Liver (tissue), 8 donors: ENCODE measurements at regions not wholly inside any gene's neighbourhood (a gene's known extent, or its start where the extent isn't known, plus 50 kb on each side); places are given as distances from the start of the nearest gene placed in this dataset.

ENCODE experiments used
- DNase-seq: peaks from one replicate; pipeline ENCODE4 v3.0.0-alpha.2; 2017; ENCODE audit warnings: low spot score
- H3K27ac ChIP-seq, 2 donors: one replicate each; pipeline ENCODE4 v1.7.0; 2013; ENCODE audit warnings: inconsistent platforms in 2 of 2, low read length in 2 of 2, control low read depth in 1 of 2, low read depth in 1 of 2, mild to moderate bottlenecking in 1 of 2
- H3K27me3 ChIP-seq, 4 donors: one replicate each; pipeline versions ENCODE4 v1.6.1 to v1.7.0; 2013; ENCODE audit warnings: low read length in 3 of 4, inconsistent platforms in 1 of 4, mild to moderate bottlenecking in 1 of 4, moderate library complexity in 1 of 4; ENCODE audit not compliant: control insufficient read depth in 4 of 4, insufficient read depth in 4 of 4
- H3K36me3 ChIP-seq, 4 donors: one replicate each; pipeline versions ENCODE4 v1.6.1 to v1.7.0; 2013; ENCODE audit warnings: low read length in 3 of 4, mild to moderate bottlenecking in 3 of 4, low read depth in 1 of 4, moderate library complexity in 1 of 4; ENCODE audit not compliant: control insufficient read depth in 4 of 4, insufficient read depth in 3 of 4
- H3K4me1 ChIP-seq, 4 donors: one replicate each; pipeline versions ENCODE4 v1.6.1 to v1.7.0; 2013; ENCODE audit warnings: low read length in 3 of 4, mild to moderate bottlenecking in 3 of 4, moderate library complexity in 1 of 4; ENCODE audit not compliant: control insufficient read depth in 4 of 4, insufficient read depth in 4 of 4
- H3K4me3 ChIP-seq, 3 donors: one replicate each; pipeline versions ENCODE4 v1.6.1 to v1.7.0; 2013; ENCODE audit warnings: low read length in 3 of 3, control low read depth in 1 of 3, low read depth in 1 of 3, mild to moderate bottlenecking in 1 of 3
- H3K9ac ChIP-seq, 2 donors: one replicate each; pipeline ENCODE4 v1.7.0; 2013; ENCODE audit warnings: low read length in 2 of 2, mild to moderate bottlenecking in 2 of 2, moderate library complexity in 2 of 2, control low read depth in 1 of 2, low read depth in 1 of 2
- H3K9me3 ChIP-seq, 4 donors: one replicate each; pipeline versions ENCODE4 v1.6.1 to v1.7.0; 2013; ENCODE audit warnings: low read length in 3 of 4; ENCODE audit not compliant: control insufficient read depth in 4 of 4
- ATF3 ChIP-seq: IDR thresholded peaks from 2 replicates; pipeline ENCODE4 v1.6.1; 2016; ENCODE audit warnings: antibody characterized with exemption
- CTCF ChIP-seq: fragments of 150-350 bp; IDR thresholded peaks from 2 replicates; pipeline ENCODE4 v1.5.1; 2017; ENCODE audit warnings: improper control_type of control experiment, low read depth, low read length; ENCODE audit not compliant: missing input control
- EGR1 ChIP-seq, 2 donors: IDR thresholded peaks; 2 replicates each; pipeline ENCODE4 v1.6.1; 2016 to 2018; ENCODE audit warnings: antibody characterized with exemption in 2 of 2, low read depth in 2 of 2
- FOXA1 ChIP-seq: IDR thresholded peaks from 2 replicates; pipeline ENCODE4 v1.6.1; 2016; ENCODE audit warnings: antibody characterized with exemption
- FOXA2 ChIP-seq: IDR thresholded peaks from 2 replicates; pipeline ENCODE4 v1.6.1; 2016; ENCODE audit warnings: antibody characterized with exemption
- GABPA ChIP-seq, 2 donors: IDR thresholded peaks in 1 of 2; conservative IDR thresholded peaks in 1 of 2; 2 replicates each; pipeline ENCODE4 v1.6.1; 2016; ENCODE audit warnings: antibody characterized with exemption in 2 of 2, mild to moderate bottlenecking in 1 of 2, moderate library complexity in 1 of 2
- HNF4A ChIP-seq, 2 donors: conservative IDR thresholded peaks; 2 replicates each; pipeline ENCODE4 v1.6.1; 2016; ENCODE audit warnings: antibody characterized with exemption in 2 of 2, mild to moderate bottlenecking in 2 of 2
- HNF4G ChIP-seq: IDR thresholded peaks from 2 replicates; pipeline ENCODE4 v1.6.1; 2016; ENCODE audit warnings: antibody characterized with exemption
- JUND ChIP-seq, 2 donors: IDR thresholded peaks; 2 replicates each; pipeline ENCODE4 v1.6.1; 2016; ENCODE audit warnings: antibody characterized with exemption in 2 of 2
- MAX ChIP-seq: IDR thresholded peaks from 2 replicates; pipeline ENCODE4 v1.6.1; 2016; ENCODE audit warnings: antibody characterized with exemption
- NR2F2 ChIP-seq: IDR thresholded peaks from 2 replicates; pipeline ENCODE4 v1.6.1; 2016; ENCODE audit warnings: antibody characterized with exemption
- RAD21 ChIP-seq, 2 donors: IDR thresholded peaks; 2 replicates each; pipeline ENCODE4 v1.6.1; 2016; ENCODE audit warnings: antibody characterized with exemption in 2 of 2, mild to moderate bottlenecking in 2 of 2
- REST ChIP-seq: IDR thresholded peaks from 2 replicates; pipeline ENCODE4 v1.6.1; 2016; ENCODE audit warnings: antibody characterized with exemption, mild to moderate bottlenecking
- RXRA ChIP-seq, 2 donors: IDR thresholded peaks; 2 replicates each; pipeline ENCODE4 v1.6.1; 2017 to 2018; ENCODE audit warnings: antibody characterized with exemption in 2 of 2, mild to moderate bottlenecking in 1 of 2
- SP1 ChIP-seq: IDR thresholded peaks from 2 replicates; pipeline ENCODE4 v1.6.1; 2018; ENCODE audit warnings: antibody characterized with exemption, mild to moderate bottlenecking
- TAF1 ChIP-seq: conservative IDR thresholded peaks from 2 replicates; pipeline ENCODE4 v1.6.1; 2016; ENCODE audit warnings: antibody characterized with exemption, mild to moderate bottlenecking
- YY1 ChIP-seq: IDR thresholded peaks from 2 replicates; pipeline ENCODE4 v1.6.1; 2016; ENCODE audit warnings: antibody characterized with exemption, mild to moderate bottlenecking
- ZBTB33 ChIP-seq: IDR thresholded peaks from 2 replicates; pipeline ENCODE4 v1.6.1; 2016; ENCODE audit warnings: antibody characterized with exemption
- WGBS: extraction: QIAGEN DNeasy Blood & Tissue Kit; methylation state at CpG from one replicate; pipeline ENCODE4 v1.1.7; 2013; 5-methylcytosine and 5-hydroxymethylcytosine counted together
- donor health status: healthy.
- donor health status: healthy.
- donor health status: healthy.
- donor health status: healthy.
- donor health status: healthy.

GRCh38 chr7:115649429-115649828 is 381.1 kb downstream of the TFEC start:
- peaks cover 0 to 1% (median 0%) of the 10 kb centered on the region in 4 donors for H3K4me1 ChIP-seq
- no peaks in the 10 kb centered on the region for H3K36me3 ChIP-seq
- DNase-seq, result no peak
- H3K27me3 ChIP-seq, result no peaks in the 10 kb centered on the region
- TF ChIP-seq FOXA2, result no peak
- TF ChIP-seq YY1, result no peak
- TF ChIP-seq GABPA (IDR thresholded peaks at IDR 0.05 in 1 of 2, conservative IDR thresholded peaks at IDR 0.05 in 1 of 2), result no peak
- TF ChIP-seq REST, result no peak
- no peak for TF ChIP-seq SP1
- no peak for TF ChIP-seq ATF3
- TF ChIP-seq EGR1 (IDR thresholded peaks at IDR 0.05; ENCODE audit: low read depth in 2 of 2), result no peak
- TF ChIP-seq FOXA1, result no peak
- TF ChIP-seq NR2F2, result no peak
- no peak for TF ChIP-seq MAX
- TF ChIP-seq CTCF, result no peak
- TF ChIP-seq RAD21 (IDR thresholded peaks at IDR 0.05), result no peak
- TF ChIP-seq JUND (IDR thresholded peaks at IDR 0.05), result no peak
- no peak for TF ChIP-seq RXRA (IDR thresholded peaks at IDR 0.05)
- TF ChIP-seq HNF4G, result no peak
- no peaks in the 10 kb centered on the region for H3K9me3 ChIP-seq
- H3K9ac ChIP-seq, result no peak overlapping the region
- H3K4me3 ChIP-seq, result no peak overlapping the region
- H3K27ac ChIP-seq, result no peak overlapping the region

- no peaks in the 10 kb centered on the region for H3K9me3 ChIP-seq
- no peak overlapping the region for H3K27ac ChIP-seq
- no peak overlapping the region for H3K4me3 ChIP-seq
- no peak overlapping the region for H3K9ac ChIP-seq
- TF ChIP-seq HNF4G (no peak), SP1 (no peak), RXRA (IDR thresholded peaks at IDR 0.05) (no peak), FOXA1 (no peak), FOXA2 (no peak), CTCF (no peak), TAF1 (no peak), ZBTB33 (no peak), REST (no peak), HNF4A (conservative IDR thresholded peaks at IDR 0.05) (no peak), RAD21 (IDR thresholded peaks at IDR 0.05) (no peak), NR2F2 (no peak), JUND (IDR thresholded peaks at IDR 0.05) (no peak)
- DNase-seq, result no peak
- H3K4me1 ChIP-seq, result no peaks in the 10 kb centered on the region
- H3K27me3 ChIP-seq, result no peaks in the 10 kb centered on the region
- WGBS, result 87% methylated on average over 3 of the region's 3 CpGs
- no peaks in the 10 kb centered on the region for H3K36me3 ChIP-seq
These were observed 382.9 kb downstream of the TFEC start for GRCh38 chr7:115647712-115648111.
